Hepatocyte (in vitro differentiated cells): ENCODE measurements at regions not wholly inside any gene's neighbourhood (a gene's known extent, or its start where the extent isn't known, plus 50 kb on each side); places are given as distances from the start of the nearest gene placed in this dataset.

Experiments used
- EZH2phosphoT487 ChIP-seq: fragments of 200-600 bp; sonication (generic); IDR thresholded peaks from one replicate; pipeline ENCODE4 v1.6.1; 2018; ENCODE audit warnings: antibody characterized with exemption, mild to moderate bottlenecking, low read depth, moderate library complexity; ENCODE audit not compliant: unreplicated experiment, severe bottlenecking
- TF ChIP-seq, protein P1 (sequence below): fragments of 200-600 bp; sonication (generic); IDR thresholded peaks from 2 replicates; pipeline ENCODE4 v1.5.1; 2016; ENCODE audit warnings: antibody characterized with exemption, mild to moderate bottlenecking; ENCODE audit not compliant: poor library complexity

DNA sequence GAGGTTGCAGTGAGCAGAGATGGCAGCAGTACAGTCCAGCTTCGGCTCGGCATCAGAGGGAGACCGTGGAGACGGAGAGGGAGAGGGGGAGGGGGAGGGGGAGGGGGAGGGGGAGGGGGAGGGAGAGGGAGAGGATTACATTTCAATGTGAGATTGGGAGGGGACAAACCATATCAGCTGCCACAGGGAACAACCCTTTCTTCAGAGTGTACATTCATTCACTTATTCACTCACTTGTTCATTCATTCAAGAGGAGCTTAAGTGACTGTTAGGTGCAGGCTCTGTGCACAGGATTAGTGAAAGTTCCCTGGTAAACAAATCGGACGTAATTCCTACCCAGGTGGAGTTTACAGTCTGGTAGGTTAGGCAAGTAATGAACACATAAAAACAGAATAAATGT, 65.6 kb upstream of the MEDAG start:
- no peak for TF ChIP-seq EZH2phosphoT487
- TF ChIP-seq, protein P1, sequence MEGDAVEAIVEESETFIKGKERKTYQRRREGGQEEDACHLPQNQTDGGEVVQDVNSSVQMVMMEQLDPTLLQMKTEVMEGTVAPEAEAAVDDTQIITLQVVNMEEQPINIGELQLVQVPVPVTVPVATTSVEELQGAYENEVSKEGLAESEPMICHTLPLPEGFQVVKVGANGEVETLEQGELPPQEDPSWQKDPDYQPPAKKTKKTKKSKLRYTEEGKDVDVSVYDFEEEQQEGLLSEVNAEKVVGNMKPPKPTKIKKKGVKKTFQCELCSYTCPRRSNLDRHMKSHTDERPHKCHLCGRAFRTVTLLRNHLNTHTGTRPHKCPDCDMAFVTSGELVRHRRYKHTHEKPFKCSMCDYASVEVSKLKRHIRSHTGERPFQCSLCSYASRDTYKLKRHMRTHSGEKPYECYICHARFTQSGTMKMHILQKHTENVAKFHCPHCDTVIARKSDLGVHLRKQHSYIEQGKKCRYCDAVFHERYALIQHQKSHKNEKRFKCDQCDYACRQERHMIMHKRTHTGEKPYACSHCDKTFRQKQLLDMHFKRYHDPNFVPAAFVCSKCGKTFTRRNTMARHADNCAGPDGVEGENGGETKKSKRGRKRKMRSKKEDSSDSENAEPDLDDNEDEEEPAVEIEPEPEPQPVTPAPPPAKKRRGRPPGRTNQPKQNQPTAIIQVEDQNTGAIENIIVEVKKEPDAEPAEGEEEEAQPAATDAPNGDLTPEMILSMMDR, result no peak
